ENCODE measurements at regions not wholly inside any gene's neighbourhood (a gene's known extent, or its start where the extent isn't known, plus 50 kb on each side); places are given as distances from the start of the nearest gene placed in this dataset.
"Not testable (repeated sequence)": the region's sequence is repeated elsewhere in the genome, so short reads cannot be mapped to it uniquely, and the experiment has no call there.

- intact Hi-C loops (cut with DNase I; ENCODE audit: low total_unique reads) = no loop called here
- DNase-seq (ENCODE audit: low spot score in 2 of 2) = no peak
- WGBS, 2 donors = 69 to 85% methylated on average over 2 of the region's 2 CpGs
- no peak for TF ChIP-seq POLR2A (IDR thresholded peaks at IDR 0.05)
- no peak overlapping the region for H3K4me3 ChIP-seq (ENCODE audit: low read depth, poor library complexity, severe bottlenecking)
Measured at GRCh38 chr2:223487214-223487846, 114.8 kb downstream of the SCG2 start.

GRCh38 chr2:223488814-223489213 lies 113.3 kb downstream of the SCG2 start:
- intact Hi-C loops (cut with DNase I; ENCODE audit: low total_unique reads) = no loop called here
- no peak for DNase-seq (ENCODE audit: low spot score in 2 of 2)
- H3K4me3 ChIP-seq (ENCODE audit: low read depth, poor library complexity, severe bottlenecking) = no peak overlapping the region
- 32 to 48% methylated on average over 4 of the region's 4 CpGs for WGBS, 2 donors
- TF ChIP-seq POLR2A (IDR thresholded peaks at IDR 0.05) = no peak
- TF ChIP-seq CTCF (IDR thresholded peaks at IDR 0.05) = no peak

GRCh38 chr2:223494496-223494895 lies 107.7 kb downstream of the SCG2 start:
- TF ChIP-seq POLR2A (IDR thresholded peaks at IDR 0.05) (no peak), CTCF (IDR thresholded peaks at IDR 0.05) (no peak)
- no peak overlapping the region for H3K4me3 ChIP-seq (ENCODE audit: low read depth, poor library complexity, severe bottlenecking)
- WGBS, 2 donors = 73 to 80% methylated on average over 2 of the region's 2 CpGs
- DNase-seq (ENCODE audit: low spot score in 2 of 2) = no peak
- intact Hi-C loops (cut with DNase I; ENCODE audit: low total_unique reads) = no loop called here

- WGBS, 2 donors = 67 to 76% methylated on average over 2 of the region's 2 CpGs
- intact Hi-C loops (cut with DNase I; ENCODE audit: low total_unique reads) = no loop called here
- no peak for DNase-seq (ENCODE audit: low spot score in 2 of 2)
- TF ChIP-seq CTCF (IDR thresholded peaks at IDR 0.05) (no peak), POLR2A (IDR thresholded peaks at IDR 0.05) (no peak)
- no peak overlapping the region for H3K4me3 ChIP-seq (ENCODE audit: low read depth, poor library complexity, severe bottlenecking)
Measured at GRCh38 chr2:223494942-223495341, 107.2 kb downstream of the SCG2 start.

- DNase-seq (ENCODE audit: low spot score in 2 of 2); intact Hi-C loops (cut with DNase I; ENCODE audit: low total_unique reads); H3K4me3 ChIP-seq (ENCODE audit: low read depth, poor library complexity, severe bottlenecking): not testable (repeated sequence)
- WGBS, 2 donors = 87 to 91% methylated on average over 2 of the region's 2 CpGs
Measured at GRCh38 chr2:223496853-223497252, 105.3 kb downstream of the SCG2 start.

GRCh38 chr2:223500709-223501108 lies 101.5 kb downstream of the SCG2 start:
- no peak overlapping the region for H3K4me3 ChIP-seq (ENCODE audit: low read depth, poor library complexity, severe bottlenecking)
- TF ChIP-seq CTCF (IDR thresholded peaks at IDR 0.05) (no peak), POLR2A (IDR thresholded peaks at IDR 0.05) (no peak)
- intact Hi-C loops (cut with DNase I; ENCODE audit: low total_unique reads) = no loop called here
- DNase-seq (ENCODE audit: low spot score in 2 of 2) = no peak
- 83 to 84% methylated on average over 6 of the region's 6 CpGs for WGBS, 2 donors

GRCh38 chr2:223501641-223502040 lies 100.5 kb downstream of the SCG2 start:
- intact Hi-C loops (cut with DNase I; ENCODE audit: low total_unique reads) = no loop called here
- H3K4me3 ChIP-seq (ENCODE audit: low read depth, poor library complexity, severe bottlenecking) = no peak overlapping the region
- no peak for DNase-seq (ENCODE audit: low spot score in 2 of 2)
- TF ChIP-seq CTCF (IDR thresholded peaks at IDR 0.05) = no peak
- TF ChIP-seq POLR2A (IDR thresholded peaks at IDR 0.05) = no peak
- 57 to 60% methylated on average over 2 of the region's 2 CpGs for WGBS, 2 donors
